ENCODE measurements at regions not wholly inside any gene's neighbourhood (a gene's known extent, or its start where the extent isn't known, plus 50 kb on each side); places are given as distances from the start of the nearest gene placed in this dataset.

- TF ChIP-seq CTCF (IDR thresholded peaks at IDR 0.05) = no peak
- TF ChIP-seq POLR2AphosphoS5 (IDR thresholded peaks at IDR 0.05) = no peak
- TF ChIP-seq POLR2A (IDR thresholded peaks at IDR 0.05) = no peak
Observed at GRCh38 chr13:107133950-107134349, 566.0 kb upstream of the ARGLU1 start.
